Astrocyte of the spinal cord (primary cell): ENCODE measurements at regions not wholly inside any gene's neighbourhood (a gene's known extent, or its start where the extent isn't known, plus 50 kb on each side); places are given as distances from the start of the nearest gene placed in this dataset.

Experiments used
- DNase-seq: peaks from one replicate; pipeline ENCODE4 v3.0.0; 2011; ENCODE audit warnings: low read depth, low spot score
- H3K4me3 ChIP-seq: 2 replicates; pipeline ENCODE4 v1.5.1; 2011; ENCODE audit warnings: low read depth, mild to moderate bottlenecking, low read length, moderate library complexity
- CTCF ChIP-seq: IDR thresholded peaks from 2 replicates; pipeline ENCODE4 v1.5.1; 2012; ENCODE audit warnings: low read depth, mild to moderate bottlenecking, low read length, inconsistent platforms
- in situ Hi-C: cut with HindIII; loops from 2 replicates; pipeline ENCODE4 v1.10.0; 2017; ENCODE audit warnings: low sequenced_read_pairs

GRCh38 chr16:59878479-59878878, 1144.4 kb upstream of the GOT2 start:
- in situ Hi-C loops = no loop called here
- no peak for TF ChIP-seq CTCF
- DNase-seq = peak; percentile 79
- H3K4me3 ChIP-seq = no peak overlapping the region

- TF ChIP-seq CTCF = no peak
- no peak overlapping the region for H3K4me3 ChIP-seq
- in situ Hi-C loops = no loop called here
- no peak for DNase-seq
These were observed 1131.0 kb upstream of the GOT2 start for GRCh38 chr16:59864981-59865666.

GRCh38 chr16:59859676-59860402, 1125.7 kb upstream of the GOT2 start:
- no peak for TF ChIP-seq CTCF
- DNase-seq = no peak
- in situ Hi-C loops = no loop called here
- no peak overlapping the region for H3K4me3 ChIP-seq

GRCh38 chr16:59854846-59855439, 1120.8 kb upstream of the GOT2 start:
- no peak for TF ChIP-seq CTCF
- no peak for DNase-seq
- no peak overlapping the region for H3K4me3 ChIP-seq
- in situ Hi-C loops = no loop called here

- in situ Hi-C loops = no loop called here
- TF ChIP-seq CTCF = no peak
- no peak overlapping the region for H3K4me3 ChIP-seq
- DNase-seq = no peak
These were observed 1115.6 kb upstream of the GOT2 start for GRCh38 chr16:59849716-59850115.

- no peak overlapping the region for H3K4me3 ChIP-seq
- TF ChIP-seq CTCF = no peak
- in situ Hi-C loops = no loop called here
- peak; percentile 20 for DNase-seq
These were observed 1114.2 kb upstream of the GOT2 start for GRCh38 chr16:59848296-59848695.
